ENCODE measurements at regions not wholly inside any gene's neighbourhood (a gene's known extent, or its start where the extent isn't known, plus 50 kb on each side); places are given as distances from the start of the nearest gene placed in this dataset.

- TF ChIP-seq RAD21 (conservative IDR thresholded peaks at IDR 0.05 in 1 of 2, IDR thresholded peaks at IDR 0.05 in 1 of 2) (no peak), CEBPB (IDR thresholded peaks at IDR 0.05) (no peak), POLR2A (IDR thresholded peaks at IDR 0.05; ENCODE audit: low read length) (no peak), RARB (CRISPR knock-in tag; IDR thresholded peaks at IDR 0.05) (no peak), EP300 (IDR thresholded peaks at IDR 0.05) (no peak), ZSCAN20 (CRISPR knock-in tag; IDR thresholded peaks at IDR 0.05) (no peak), KDM5A (IDR thresholded peaks at IDR 0.05) (no peak)
- TF ChIP-seq, protein P1, sequence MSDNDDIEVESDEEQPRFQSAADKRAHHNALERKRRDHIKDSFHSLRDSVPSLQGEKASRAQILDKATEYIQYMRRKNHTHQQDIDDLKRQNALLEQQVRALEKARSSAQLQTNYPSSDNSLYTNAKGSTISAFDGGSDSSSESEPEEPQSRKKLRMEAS (IDR thresholded peaks at IDR 0.05): no peak
- TF ChIP-seq, protein P2, sequence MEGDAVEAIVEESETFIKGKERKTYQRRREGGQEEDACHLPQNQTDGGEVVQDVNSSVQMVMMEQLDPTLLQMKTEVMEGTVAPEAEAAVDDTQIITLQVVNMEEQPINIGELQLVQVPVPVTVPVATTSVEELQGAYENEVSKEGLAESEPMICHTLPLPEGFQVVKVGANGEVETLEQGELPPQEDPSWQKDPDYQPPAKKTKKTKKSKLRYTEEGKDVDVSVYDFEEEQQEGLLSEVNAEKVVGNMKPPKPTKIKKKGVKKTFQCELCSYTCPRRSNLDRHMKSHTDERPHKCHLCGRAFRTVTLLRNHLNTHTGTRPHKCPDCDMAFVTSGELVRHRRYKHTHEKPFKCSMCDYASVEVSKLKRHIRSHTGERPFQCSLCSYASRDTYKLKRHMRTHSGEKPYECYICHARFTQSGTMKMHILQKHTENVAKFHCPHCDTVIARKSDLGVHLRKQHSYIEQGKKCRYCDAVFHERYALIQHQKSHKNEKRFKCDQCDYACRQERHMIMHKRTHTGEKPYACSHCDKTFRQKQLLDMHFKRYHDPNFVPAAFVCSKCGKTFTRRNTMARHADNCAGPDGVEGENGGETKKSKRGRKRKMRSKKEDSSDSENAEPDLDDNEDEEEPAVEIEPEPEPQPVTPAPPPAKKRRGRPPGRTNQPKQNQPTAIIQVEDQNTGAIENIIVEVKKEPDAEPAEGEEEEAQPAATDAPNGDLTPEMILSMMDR (IDR thresholded peaks at IDR 0.05): no peak
Measured at GRCh38 chr20:7137395-7138151, 370.1 kb downstream of the BMP2 start.

Measured in A549 (cell line).